ENCODE measurements at regions not wholly inside any gene's neighbourhood (a gene's known extent, or its start where the extent isn't known, plus 50 kb on each side); places are given as distances from the start of the nearest gene placed in this dataset.

- 78 to 84% methylated on average over 10 of the region's 10 CpGs for WGBS, 2 donors
- no peak for DNase-seq
Observed at GRCh38 chr2:128500138-128500800, 181.6 kb upstream of the HS6ST1 start.

DNA sequence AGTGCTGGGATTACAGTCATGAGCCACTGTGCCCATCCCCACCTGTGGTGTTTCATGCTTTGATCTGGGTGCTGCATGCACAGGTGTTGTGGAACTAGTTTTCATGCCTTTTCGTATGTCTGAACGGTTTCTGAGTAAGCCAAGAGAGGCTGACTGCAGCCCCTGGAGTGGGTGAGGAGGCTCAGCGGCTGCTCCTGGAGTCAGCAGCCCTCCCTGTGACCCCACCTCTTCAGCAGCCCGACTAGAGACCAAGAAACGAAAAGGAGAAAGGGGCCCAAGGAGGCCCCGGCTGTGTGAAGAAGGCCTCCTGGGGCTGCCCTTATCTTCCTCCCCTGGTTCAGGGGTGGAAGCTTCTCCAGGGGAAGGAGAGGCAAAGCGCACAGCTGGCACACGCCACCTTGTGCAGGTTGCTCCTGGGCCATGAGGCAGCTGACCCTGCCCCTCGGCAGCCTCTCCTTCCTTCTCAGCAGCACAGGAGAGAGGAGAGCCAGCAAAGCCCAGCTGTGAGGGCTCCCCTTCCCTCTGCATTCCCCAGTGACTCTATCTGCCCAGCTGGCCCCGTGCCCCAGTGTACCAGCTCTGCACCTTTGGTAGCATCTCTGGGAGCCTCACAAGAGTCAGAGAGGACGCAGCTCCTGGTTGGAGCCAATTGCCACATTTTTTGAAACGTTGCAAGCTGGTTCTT, 182.5 kb upstream of the HS6ST1 start:
- H3K9me3 ChIP-seq: no peaks in the 10 kb centered on the region
- intact Hi-C loops (cut with DNase I): no loop called here
- DNase-seq: no peak
- no peaks in the 10 kb centered on the region for H3K4me1 ChIP-seq
- no peaks in the 10 kb centered on the region for H3K36me3 ChIP-seq
- WGBS, 2 donors: 74 to 82% methylated on average over 12 of the region's 12 CpGs
- no peak overlapping the region for H3K4me3 ChIP-seq (replicated peaks in 1 of 3)
- H3K27ac ChIP-seq: no peak overlapping the region
- H3K27me3 ChIP-seq: no peaks in the 10 kb centered on the region
- TF ChIP-seq POLR2A (IDR thresholded peaks at IDR 0.05): no peak

More at GRCh38 chr2:128500138-128500800, 181.6 kb upstream of the HS6ST1 start:
- TF ChIP-seq POLR2A (IDR thresholded peaks at IDR 0.05): no peak
- TF ChIP-seq, protein P1, sequence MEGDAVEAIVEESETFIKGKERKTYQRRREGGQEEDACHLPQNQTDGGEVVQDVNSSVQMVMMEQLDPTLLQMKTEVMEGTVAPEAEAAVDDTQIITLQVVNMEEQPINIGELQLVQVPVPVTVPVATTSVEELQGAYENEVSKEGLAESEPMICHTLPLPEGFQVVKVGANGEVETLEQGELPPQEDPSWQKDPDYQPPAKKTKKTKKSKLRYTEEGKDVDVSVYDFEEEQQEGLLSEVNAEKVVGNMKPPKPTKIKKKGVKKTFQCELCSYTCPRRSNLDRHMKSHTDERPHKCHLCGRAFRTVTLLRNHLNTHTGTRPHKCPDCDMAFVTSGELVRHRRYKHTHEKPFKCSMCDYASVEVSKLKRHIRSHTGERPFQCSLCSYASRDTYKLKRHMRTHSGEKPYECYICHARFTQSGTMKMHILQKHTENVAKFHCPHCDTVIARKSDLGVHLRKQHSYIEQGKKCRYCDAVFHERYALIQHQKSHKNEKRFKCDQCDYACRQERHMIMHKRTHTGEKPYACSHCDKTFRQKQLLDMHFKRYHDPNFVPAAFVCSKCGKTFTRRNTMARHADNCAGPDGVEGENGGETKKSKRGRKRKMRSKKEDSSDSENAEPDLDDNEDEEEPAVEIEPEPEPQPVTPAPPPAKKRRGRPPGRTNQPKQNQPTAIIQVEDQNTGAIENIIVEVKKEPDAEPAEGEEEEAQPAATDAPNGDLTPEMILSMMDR (IDR thresholded peaks at IDR 0.05): no peak
- Histone ChIP-seq H3K4me1 (no peaks in the 10 kb centered on the region), H3K4me3 (replicated peaks in 1 of 3) (no peak overlapping the region), H3K27ac (no peak overlapping the region), H3K36me3 (no peaks in the 10 kb centered on the region), H3K27me3 (no peaks in the 10 kb centered on the region), H3K9me3 (no peaks in the 10 kb centered on the region)
- intact Hi-C loops (cut with DNase I): no loop called here

GRCh38 chr2:128501700-128502099, 183.0 kb upstream of the HS6ST1 start:
- no peaks in the 10 kb centered on the region for H3K4me1 ChIP-seq
- no peak overlapping the region for H3K27ac ChIP-seq
- TF ChIP-seq, protein P1 (IDR thresholded peaks at IDR 0.05): no peak
- no peak for TF ChIP-seq POLR2A (IDR thresholded peaks at IDR 0.05)
- H3K4me3 ChIP-seq (replicated peaks in 1 of 3): no peak overlapping the region
- no peak for DNase-seq
- H3K27me3 ChIP-seq: no peaks in the 10 kb centered on the region
- no peaks in the 10 kb centered on the region for H3K36me3 ChIP-seq
- WGBS, 2 donors: 91% methylated on average over 4 of the region's 4 CpGs
- intact Hi-C loops (cut with DNase I): no loop called here
- no peaks in the 10 kb centered on the region for H3K9me3 ChIP-seq

DNA sequence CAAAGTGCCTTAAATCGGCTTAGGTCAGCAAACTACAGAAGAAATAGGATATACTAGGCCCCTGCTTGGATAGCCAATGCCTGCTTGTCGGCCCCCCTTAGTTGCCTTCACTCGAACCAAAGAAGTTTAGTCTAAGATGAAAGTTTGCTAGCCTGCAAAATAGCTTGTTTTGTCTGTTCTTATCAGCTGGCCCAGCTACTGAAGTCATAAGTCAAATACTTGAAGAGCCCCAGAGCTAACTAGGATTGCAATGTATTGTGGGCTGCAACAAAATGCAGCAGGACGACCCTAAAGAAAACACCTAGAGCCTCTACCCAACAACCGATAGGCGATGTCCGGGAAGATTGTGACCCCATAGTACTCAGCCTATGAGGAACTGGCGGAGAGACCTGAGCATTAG, 183.5 kb upstream of the HS6ST1 start:
- DNase-seq: no peak
- Histone ChIP-seq H3K4me1 (no peaks in the 10 kb centered on the region), H3K27me3 (no peaks in the 10 kb centered on the region), H3K4me3 (replicated peaks in 1 of 3) (no peak overlapping the region), H3K36me3 (no peaks in the 10 kb centered on the region), H3K9me3 (no peaks in the 10 kb centered on the region), H3K27ac (no peak overlapping the region)
- 91 to 93% methylated on average over 8 of the region's 8 CpGs for WGBS, 2 donors
- TF ChIP-seq, protein P1 (IDR thresholded peaks at IDR 0.05): no peak
- TF ChIP-seq POLR2A (IDR thresholded peaks at IDR 0.05): no peak
- intact Hi-C loops (cut with DNase I): no loop called here

DNA sequence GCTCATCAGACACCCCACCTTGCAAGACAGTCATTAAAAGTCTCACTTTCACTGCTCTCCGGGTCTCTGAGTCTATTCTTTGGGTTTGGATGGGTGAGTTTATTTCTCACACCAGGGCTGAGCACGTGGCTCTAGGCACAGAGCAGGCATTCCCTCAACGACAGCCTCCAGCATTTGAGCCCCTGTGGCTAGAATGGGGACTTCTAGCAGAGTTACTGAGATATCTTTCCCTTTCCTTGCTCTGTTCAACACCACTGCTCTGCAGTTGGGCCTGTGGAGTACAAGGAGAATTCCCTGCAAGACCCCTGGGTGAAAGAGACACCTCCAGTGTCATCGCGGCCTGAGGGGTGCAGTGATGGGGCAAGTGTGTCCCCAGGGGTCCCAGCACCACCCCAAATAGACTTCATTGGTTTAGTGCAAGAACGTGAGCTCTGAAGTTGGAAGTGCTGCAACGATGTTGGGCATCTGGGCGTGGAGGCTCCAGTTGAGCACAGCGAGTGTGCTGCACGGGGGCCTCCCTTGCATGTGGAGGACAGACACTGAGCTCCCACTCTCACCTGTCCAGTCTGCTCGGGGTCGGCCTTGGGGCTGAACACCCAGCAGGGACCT, 184.1 kb upstream of the HS6ST1 start:
- Histone ChIP-seq H3K4me3 (replicated peaks in 1 of 3) (no peak overlapping the region), H3K4me1 (no peaks in the 10 kb centered on the region), H3K9me3 (no peaks in the 10 kb centered on the region), H3K27me3 (no peaks in the 10 kb centered on the region), H3K36me3 (no peaks in the 10 kb centered on the region), H3K27ac (no peak overlapping the region)
- WGBS, 2 donors: 98% methylated on average over 11 of the region's 12 CpGs
- intact Hi-C loops (cut with DNase I): no loop called here
- TF ChIP-seq, protein P1 (IDR thresholded peaks at IDR 0.05): no peak
- no peak for TF ChIP-seq POLR2A (IDR thresholded peaks at IDR 0.05)
- no peak for DNase-seq

Data from thyroid gland (tissue), 4 donors.